ENCODE measurements at regions not wholly inside any gene's neighbourhood (a gene's known extent, or its start where the extent isn't known, plus 50 kb on each side); places are given as distances from the start of the nearest gene placed in this dataset.

GRCh38 chr12:13552830-13553229 lies 356.3 kb downstream of the EMP1 start:
- no peak overlapping the region for H4K12ac ChIP-seq (ENCODE audit: low read depth, low read length)
- WGBS (ENCODE audit: extremely low coverage, insufficient coverage, insufficient read length) = no CpG with 5 or more reads among the region's 4 CpGs
- no peak for DNase-seq
- no peak overlapping the region for H3K4me3 ChIP-seq (ENCODE audit: low read depth, low read length)
- H2AFZ ChIP-seq (ENCODE audit: insufficient read depth, low read length, poor library complexity) = no peak overlapping the region
- no peaks in the 10 kb centered on the region for H3K79me1 ChIP-seq (ENCODE audit: low read length)
- no peaks in the 10 kb centered on the region for H3K36me3 ChIP-seq (ENCODE audit: control insufficient read depth in 1 of 2, insufficient read depth in 2 of 2, low read length in 2 of 2)
- no peak overlapping the region for H2AK5ac ChIP-seq (ENCODE audit: low read length)
- H4K8ac ChIP-seq (ENCODE audit: low read depth, low read length) = no peak overlapping the region
- H2BK5ac ChIP-seq (ENCODE audit: low read depth, low read length, poor library complexity) = no peak overlapping the region
- no peaks in the 10 kb centered on the region for H3K9me3 ChIP-seq (ENCODE audit: insufficient read depth, low read depth, low read length)
- H3K23ac ChIP-seq (ENCODE audit: low read length) = no peak overlapping the region
- H3K18ac ChIP-seq (ENCODE audit: low read length) = no peak overlapping the region
- H3K27me3 ChIP-seq (ENCODE audit: insufficient read depth, low read length) = no peaks in the 10 kb centered on the region
- no peak overlapping the region for H4K91ac ChIP-seq (ENCODE audit: low read depth, low read length)
- H3K14ac ChIP-seq (ENCODE audit: low read length) = no peak overlapping the region
- H3K9ac ChIP-seq (ENCODE audit: low read length) = no peak overlapping the region
- H2BK120ac ChIP-seq (ENCODE audit: insufficient read depth, low read length, poor library complexity) = no peak overlapping the region
- no peak overlapping the region for H3K27ac ChIP-seq (ENCODE audit: low read depth, low read length)
- no peaks in the 10 kb centered on the region for H3K79me2 ChIP-seq (ENCODE audit: control insufficient read depth, insufficient read depth, low read length, poor library complexity)
- no peak overlapping the region for H3K4me2 ChIP-seq (ENCODE audit: low read length)
- no peak overlapping the region for H3K4ac ChIP-seq (ENCODE audit: low read depth, low read length)
- H2BK12ac ChIP-seq (ENCODE audit: low read length) = no peak overlapping the region
- no peaks in the 10 kb centered on the region for H3K4me1 ChIP-seq (ENCODE audit: control insufficient read depth in 1 of 2, insufficient read depth in 2 of 2, low read length in 2 of 2)

- Histone ChIP-seq H4K12ac (ENCODE audit: low read depth, low read length) (no peak overlapping the region), H3K14ac (ENCODE audit: low read length) (no peak overlapping the region), H3K27ac (ENCODE audit: low read depth, low read length) (no peak overlapping the region), H3K4me3 (ENCODE audit: low read depth, low read length) (no peak overlapping the region), H4K8ac (ENCODE audit: low read depth, low read length) (no peak overlapping the region), H3K27me3 (ENCODE audit: insufficient read depth, low read length) (no peaks in the 10 kb centered on the region), H2AFZ (ENCODE audit: insufficient read depth, low read length, poor library complexity) (no peak overlapping the region), H3K79me1 (ENCODE audit: low read length) (no peaks in the 10 kb centered on the region), H2BK12ac (ENCODE audit: low read length) (no peak overlapping the region), H3K18ac (ENCODE audit: low read length) (no peak overlapping the region), H3K79me2 (ENCODE audit: control insufficient read depth, insufficient read depth, low read length, poor library complexity) (no peaks in the 10 kb centered on the region), H3K4me2 (ENCODE audit: low read length) (no peak overlapping the region), H4K91ac (ENCODE audit: low read depth, low read length) (no peak overlapping the region), H3K23ac (ENCODE audit: low read length) (no peak overlapping the region), H2AK5ac (ENCODE audit: low read length) (no peak overlapping the region), H3K36me3 (ENCODE audit: control insufficient read depth in 1 of 2, insufficient read depth in 2 of 2, low read length in 2 of 2) (no peaks in the 10 kb centered on the region), H3K9ac (ENCODE audit: low read length) (no peak overlapping the region), H3K9me3 (ENCODE audit: insufficient read depth, low read depth, low read length) (no peaks in the 10 kb centered on the region), H2BK5ac (ENCODE audit: low read depth, low read length, poor library complexity) (no peak overlapping the region), H2BK120ac (ENCODE audit: insufficient read depth, low read length, poor library complexity) (no peak overlapping the region), H3K4me1 (ENCODE audit: control insufficient read depth in 1 of 2, insufficient read depth in 2 of 2, low read length in 2 of 2) (no peaks in the 10 kb centered on the region), H3K4ac (ENCODE audit: low read depth, low read length) (no peak overlapping the region)
- DNase-seq = no peak
These were observed 350.8 kb downstream of the EMP1 start for GRCh38 chr12:13547283-13547682.

GRCh38 chr12:13546231-13546630 lies 349.7 kb downstream of the EMP1 start:
- no peak overlapping the region for H4K91ac ChIP-seq (ENCODE audit: low read depth, low read length)
- H3K4me1 ChIP-seq (ENCODE audit: control insufficient read depth in 1 of 2, insufficient read depth in 2 of 2, low read length in 2 of 2) = no peaks in the 10 kb centered on the region
- no peak overlapping the region for H2BK12ac ChIP-seq (ENCODE audit: low read length)
- no peak overlapping the region for H4K12ac ChIP-seq (ENCODE audit: low read depth, low read length)
- no peak overlapping the region for H4K8ac ChIP-seq (ENCODE audit: low read depth, low read length)
- H3K36me3 ChIP-seq (ENCODE audit: control insufficient read depth in 1 of 2, insufficient read depth in 2 of 2, low read length in 2 of 2) = no peaks in the 10 kb centered on the region
- H3K79me2 ChIP-seq (ENCODE audit: control insufficient read depth, insufficient read depth, low read length, poor library complexity) = no peaks in the 10 kb centered on the region
- no peak overlapping the region for H2AFZ ChIP-seq (ENCODE audit: insufficient read depth, low read length, poor library complexity)
- H3K27ac ChIP-seq (ENCODE audit: low read depth, low read length) = no peak overlapping the region
- no peak overlapping the region for H3K14ac ChIP-seq (ENCODE audit: low read length)
- no peak overlapping the region for H2AK5ac ChIP-seq (ENCODE audit: low read length)
- H3K9me3 ChIP-seq (ENCODE audit: insufficient read depth, low read depth, low read length) = no peaks in the 10 kb centered on the region
- H3K9ac ChIP-seq (ENCODE audit: low read length) = no peak overlapping the region
- no peak overlapping the region for H2BK120ac ChIP-seq (ENCODE audit: insufficient read depth, low read length, poor library complexity)
- H3K79me1 ChIP-seq (ENCODE audit: low read length) = no peaks in the 10 kb centered on the region
- H3K4ac ChIP-seq (ENCODE audit: low read depth, low read length) = no peak overlapping the region
- no peak overlapping the region for H3K4me2 ChIP-seq (ENCODE audit: low read length)
- no peaks in the 10 kb centered on the region for H3K27me3 ChIP-seq (ENCODE audit: insufficient read depth, low read length)
- no peak overlapping the region for H3K4me3 ChIP-seq (ENCODE audit: low read depth, low read length)
- no peak for DNase-seq
- no peak overlapping the region for H3K23ac ChIP-seq (ENCODE audit: low read length)
- no peak overlapping the region for H3K18ac ChIP-seq (ENCODE audit: low read length)
- no CpG with 5 or more reads among the region's 3 CpGs for WGBS (ENCODE audit: extremely low coverage, insufficient coverage, insufficient read length)
- no peak overlapping the region for H2BK5ac ChIP-seq (ENCODE audit: low read depth, low read length, poor library complexity)

GRCh38 chr12:13539051-13539450 lies 342.5 kb downstream of the EMP1 start:
- H4K12ac ChIP-seq (ENCODE audit: low read depth, low read length) = no peak overlapping the region
- peaks cover 0 to 2% of the 10 kb centered on the region in 2 experiments for H3K4me1 ChIP-seq (ENCODE audit: control insufficient read depth in 1 of 2, insufficient read depth in 2 of 2, low read length in 2 of 2)
- no peak overlapping the region for H4K91ac ChIP-seq (ENCODE audit: low read depth, low read length)
- no peak overlapping the region for H2BK5ac ChIP-seq (ENCODE audit: low read depth, low read length, poor library complexity)
- no peaks in the 10 kb centered on the region for H3K79me2 ChIP-seq (ENCODE audit: control insufficient read depth, insufficient read depth, low read length, poor library complexity)
- H3K9ac ChIP-seq (ENCODE audit: low read length) = no peak overlapping the region
- H3K14ac ChIP-seq (ENCODE audit: low read length) = no peak overlapping the region
- no peak overlapping the region for H3K4ac ChIP-seq (ENCODE audit: low read depth, low read length)
- H2BK120ac ChIP-seq (ENCODE audit: insufficient read depth, low read length, poor library complexity) = no peak overlapping the region
- H3K4me3 ChIP-seq (ENCODE audit: low read depth, low read length) = no peak overlapping the region
- no peak overlapping the region for H4K8ac ChIP-seq (ENCODE audit: low read depth, low read length)
- no peak overlapping the region for H3K18ac ChIP-seq (ENCODE audit: low read length)
- H3K27me3 ChIP-seq (ENCODE audit: insufficient read depth, low read length) = no peaks in the 10 kb centered on the region
- H2AK5ac ChIP-seq (ENCODE audit: low read length) = no peak overlapping the region
- no peaks in the 10 kb centered on the region for H3K36me3 ChIP-seq (ENCODE audit: control insufficient read depth in 1 of 2, insufficient read depth in 2 of 2, low read length in 2 of 2)
- H3K79me1 ChIP-seq (ENCODE audit: low read length) = no peaks in the 10 kb centered on the region
- H2BK12ac ChIP-seq (ENCODE audit: low read length) = no peak overlapping the region
- no peak overlapping the region for H3K4me2 ChIP-seq (ENCODE audit: low read length)
- no peak overlapping the region for H2AFZ ChIP-seq (ENCODE audit: insufficient read depth, low read length, poor library complexity)
- no peak for DNase-seq
- no peak overlapping the region for H3K23ac ChIP-seq (ENCODE audit: low read length)
- peaks cover 3% of the 10 kb centered on the region for H3K9me3 ChIP-seq (ENCODE audit: insufficient read depth, low read depth, low read length)
- no peak overlapping the region for H3K27ac ChIP-seq (ENCODE audit: low read depth, low read length)

GRCh38 chr12:13538136-13538535 lies 341.6 kb downstream of the EMP1 start:
- peaks cover 0 to 2% of the 10 kb centered on the region in 2 experiments for H3K4me1 ChIP-seq (ENCODE audit: control insufficient read depth in 1 of 2, insufficient read depth in 2 of 2, low read length in 2 of 2)
- no peak overlapping the region for H3K4me2 ChIP-seq (ENCODE audit: low read length)
- H3K14ac ChIP-seq (ENCODE audit: low read length) = no peak overlapping the region
- no peaks in the 10 kb centered on the region for H3K27me3 ChIP-seq (ENCODE audit: insufficient read depth, low read length)
- H4K91ac ChIP-seq (ENCODE audit: low read depth, low read length) = no peak overlapping the region
- no peak overlapping the region for H3K4me3 ChIP-seq (ENCODE audit: low read depth, low read length)
- no peak overlapping the region for H4K12ac ChIP-seq (ENCODE audit: low read depth, low read length)
- no peaks in the 10 kb centered on the region for H3K36me3 ChIP-seq (ENCODE audit: control insufficient read depth in 1 of 2, insufficient read depth in 2 of 2, low read length in 2 of 2)
- no peak overlapping the region for H2BK12ac ChIP-seq (ENCODE audit: low read length)
- no peak overlapping the region for H3K23ac ChIP-seq (ENCODE audit: low read length)
- H3K9me3 ChIP-seq (ENCODE audit: insufficient read depth, low read depth, low read length) = peaks cover 3% of the 10 kb centered on the region
- no peak overlapping the region for H2AFZ ChIP-seq (ENCODE audit: insufficient read depth, low read length, poor library complexity)
- no peak overlapping the region for H4K8ac ChIP-seq (ENCODE audit: low read depth, low read length)
- H2BK5ac ChIP-seq (ENCODE audit: low read depth, low read length, poor library complexity) = no peak overlapping the region
- H3K9ac ChIP-seq (ENCODE audit: low read length) = peak overlapping the region; percentile 8
- no peak overlapping the region for H2BK120ac ChIP-seq (ENCODE audit: insufficient read depth, low read length, poor library complexity)
- H2AK5ac ChIP-seq (ENCODE audit: low read length) = no peak overlapping the region
- no peaks in the 10 kb centered on the region for H3K79me2 ChIP-seq (ENCODE audit: control insufficient read depth, insufficient read depth, low read length, poor library complexity)
- DNase-seq = no peak
- H3K18ac ChIP-seq (ENCODE audit: low read length) = no peak overlapping the region
- no peak overlapping the region for H3K4ac ChIP-seq (ENCODE audit: low read depth, low read length)
- WGBS (ENCODE audit: extremely low coverage, insufficient coverage, insufficient read length) = no CpG with 5 or more reads among the region's 3 CpGs
- no peaks in the 10 kb centered on the region for H3K79me1 ChIP-seq (ENCODE audit: low read length)
- H3K27ac ChIP-seq (ENCODE audit: low read depth, low read length) = no peak overlapping the region
